ENCODE measurements at regions not wholly inside any gene's neighbourhood (a gene's known extent, or its start where the extent isn't known, plus 50 kb on each side); places are given as distances from the start of the nearest gene placed in this dataset.

GRCh38 chr13:70333752-70334151 is 225.5 kb upstream of the KLHL1 start:
- H3K27ac ChIP-seq: no peak overlapping the region
- no peak for TF ChIP-seq EP300 (IDR thresholded peaks at IDR 0.05)
- TF ChIP-seq POLR2A (IDR thresholded peaks at IDR 0.05): no peak
- TF ChIP-seq CTCF (IDR thresholded peaks at IDR 0.05): no peak
- no peaks in the 10 kb centered on the region for H3K27me3 ChIP-seq
- no peaks in the 10 kb centered on the region for H3K36me3 ChIP-seq
- no peaks in the 10 kb centered on the region for H3K9me3 ChIP-seq
- no peaks in the 10 kb centered on the region for H3K4me1 ChIP-seq
- no peak for DNase-seq (ENCODE audit: low spot score in 2 of 2)
- H3K4me3 ChIP-seq: no peak overlapping the region
- WGBS, 2 donors: 80% methylated on average over 2 of the region's 2 CpGs

GRCh38 chr13:70330697-70331361 is 222.6 kb upstream of the KLHL1 start:
- H3K27ac ChIP-seq: no peak overlapping the region
- no peaks in the 10 kb centered on the region for H3K36me3 ChIP-seq
- H3K9me3 ChIP-seq: no peaks in the 10 kb centered on the region
- H3K4me3 ChIP-seq: no peak overlapping the region
- H3K4me1 ChIP-seq: no peaks in the 10 kb centered on the region
- 85 to 90% methylated on average over 2 of the region's 2 CpGs for WGBS, 2 donors
- no peak for DNase-seq (ENCODE audit: low spot score in 2 of 2)
- TF ChIP-seq CTCF (IDR thresholded peaks at IDR 0.05) (no peak), EP300 (IDR thresholded peaks at IDR 0.05) (no peak), POLR2A (IDR thresholded peaks at IDR 0.05) (no peak)
- no peaks in the 10 kb centered on the region for H3K27me3 ChIP-seq

- Histone ChIP-seq H3K9me3 (no peaks in the 10 kb centered on the region), H3K27ac (no peak overlapping the region), H3K27me3 (no peaks in the 10 kb centered on the region), H3K4me1 (no peaks in the 10 kb centered on the region), H3K4me3 (no peak overlapping the region), H3K36me3 (no peaks in the 10 kb centered on the region)
- DNase-seq (ENCODE audit: low spot score in 2 of 2): no peak
- TF ChIP-seq CTCF (IDR thresholded peaks at IDR 0.05) (no peak), EP300 (IDR thresholded peaks at IDR 0.05) (no peak)
- 80% methylated on average over 2 of the region's 2 CpGs for WGBS, 2 donors
Measured at GRCh38 chr13:70324519-70324918, 216.3 kb upstream of the KLHL1 start.

GRCh38 chr13:70311191-70311590 is 202.9 kb upstream of the KLHL1 start:
- no peak for DNase-seq (ENCODE audit: low spot score in 2 of 2)
- Histone ChIP-seq H3K27ac (no peak overlapping the region), H3K4me3 (no peak overlapping the region), H3K27me3 (no peaks in the 10 kb centered on the region), H3K4me1 (no peaks in the 10 kb centered on the region), H3K36me3 (no peaks in the 10 kb centered on the region), H3K9me3 (no peaks in the 10 kb centered on the region)
- TF ChIP-seq CTCF (IDR thresholded peaks at IDR 0.05) (no peak), POLR2A (IDR thresholded peaks at IDR 0.05) (no peak), EP300 (IDR thresholded peaks at IDR 0.05) (no peak)
- 77 to 89% methylated on average over 2 of the region's 2 CpGs for WGBS, 2 donors

- WGBS, 2 donors: 28 to 32% methylated on average over 4 of the region's 4 CpGs
- no peaks in the 10 kb centered on the region for H3K36me3 ChIP-seq
- H3K4me1 ChIP-seq: no peaks in the 10 kb centered on the region
- peak in 1 of 5 experiments; percentile 19 for TF ChIP-seq CTCF (IDR thresholded peaks at IDR 0.05)
- TF ChIP-seq POLR2A (IDR thresholded peaks at IDR 0.05): no peak
- no peaks in the 10 kb centered on the region for H3K9me3 ChIP-seq
- no peaks in the 10 kb centered on the region for H3K27me3 ChIP-seq
- H3K4me3 ChIP-seq: no peak overlapping the region
- H3K27ac ChIP-seq: no peak overlapping the region
- no peak for DNase-seq (ENCODE audit: low spot score in 2 of 2)
Measured at GRCh38 chr13:70310396-70311119, 202.3 kb upstream of the KLHL1 start.

All from tibial nerve (tissue), 4 donors.